ENCODE measurements at regions not wholly inside any gene's neighbourhood (a gene's known extent, or its start where the extent isn't known, plus 50 kb on each side); places are given as distances from the start of the nearest gene placed in this dataset.
"Not testable (repeated sequence)": the region's sequence is repeated elsewhere in the genome, so short reads cannot be mapped to it uniquely, and the experiment has no call there.

- H3K79me2 ChIP-seq = no peaks in the 10 kb centered on the region
Measured at GRCh38 chr7:49703337-49703736, 70.1 kb upstream of the VWC2 start.

GRCh38 chr7:49703881-49704280 lies 69.6 kb upstream of the VWC2 start:
- Histone ChIP-seq H3K4me1 (no peaks in the 10 kb centered on the region), H3K27me3 (ENCODE audit: control insufficient read depth, insufficient read depth, low read length) (no peaks in the 10 kb centered on the region), H3K36me3 (ENCODE audit: control insufficient read depth, insufficient read depth, low read length) (no peaks in the 10 kb centered on the region), H3K9ac (no peak overlapping the region), H3K9me3 (ENCODE audit: control insufficient read depth, low read length) (no peaks in the 10 kb centered on the region), H3K4me3 (ENCODE audit: low read depth, low read length) (no peak overlapping the region), H3K79me2 (no peaks in the 10 kb centered on the region), H2AFZ (no peak overlapping the region), H3K4me2 (ENCODE audit: low read length) (no peak overlapping the region), H3K27ac (no peak overlapping the region)
- TF ChIP-seq CTCF (IDR thresholded peaks at IDR 0.05) = no peak

More at GRCh38 chr7:49703337-49703736, 70.1 kb upstream of the VWC2 start:
- no peak overlapping the region for H3K27ac ChIP-seq
- H3K9me3 ChIP-seq (ENCODE audit: control insufficient read depth, low read length) = no peaks in the 10 kb centered on the region
- H2AFZ ChIP-seq = no peak overlapping the region
- no peaks in the 10 kb centered on the region for H3K4me1 ChIP-seq
- no peaks in the 10 kb centered on the region for H3K36me3 ChIP-seq (ENCODE audit: control insufficient read depth, insufficient read depth, low read length)
- no peaks in the 10 kb centered on the region for H3K27me3 ChIP-seq (ENCODE audit: control insufficient read depth, insufficient read depth, low read length)
- H3K9ac ChIP-seq = no peak overlapping the region
- H3K4me2 ChIP-seq (ENCODE audit: low read length) = no peak overlapping the region
- H3K4me3 ChIP-seq (ENCODE audit: low read depth, low read length) = no peak overlapping the region
- no peak for TF ChIP-seq CTCF (IDR thresholded peaks at IDR 0.05)

- no peak overlapping the region for H3K9ac ChIP-seq
- no peaks in the 10 kb centered on the region for H3K9me3 ChIP-seq (ENCODE audit: control insufficient read depth, low read length)
- no peak for TF ChIP-seq CTCF (IDR thresholded peaks at IDR 0.05)
- no peak overlapping the region for H2AFZ ChIP-seq
- no peak overlapping the region for H3K27ac ChIP-seq
- no peaks in the 10 kb centered on the region for H3K27me3 ChIP-seq (ENCODE audit: control insufficient read depth, insufficient read depth, low read length)
- H3K4me3 ChIP-seq (ENCODE audit: low read depth, low read length) = no peak overlapping the region
- H3K4me1 ChIP-seq = no peaks in the 10 kb centered on the region
- no peaks in the 10 kb centered on the region for H3K36me3 ChIP-seq (ENCODE audit: control insufficient read depth, insufficient read depth, low read length)
- H3K79me2 ChIP-seq = no peaks in the 10 kb centered on the region
- H3K4me2 ChIP-seq (ENCODE audit: low read length) = no peak overlapping the region
Measured at GRCh38 chr7:49706106-49706505, 67.3 kb upstream of the VWC2 start.

GRCh38 chr7:49707891-49708290 lies 65.5 kb upstream of the VWC2 start:
- no peaks in the 10 kb centered on the region for H3K79me2 ChIP-seq
- no peak overlapping the region for H3K27ac ChIP-seq
- H3K4me2 ChIP-seq (ENCODE audit: low read length) = no peak overlapping the region
- H2AFZ ChIP-seq = no peak overlapping the region
- H3K4me1 ChIP-seq = no peaks in the 10 kb centered on the region
- H3K27me3 ChIP-seq (ENCODE audit: control insufficient read depth, insufficient read depth, low read length) = no peaks in the 10 kb centered on the region
- H3K4me3 ChIP-seq (ENCODE audit: low read depth, low read length) = no peak overlapping the region
- no peaks in the 10 kb centered on the region for H3K9me3 ChIP-seq (ENCODE audit: control insufficient read depth, low read length)
- H3K9ac ChIP-seq = no peak overlapping the region
- no peak for TF ChIP-seq CTCF (IDR thresholded peaks at IDR 0.05)
- H3K36me3 ChIP-seq (ENCODE audit: control insufficient read depth, insufficient read depth, low read length) = no peaks in the 10 kb centered on the region

- Histone ChIP-seq H3K9me3 (ENCODE audit: control insufficient read depth, low read length) (no peaks in the 10 kb centered on the region), H3K4me3 (ENCODE audit: low read depth, low read length) (no peak overlapping the region), H3K79me2 (no peaks in the 10 kb centered on the region), H2AFZ (no peak overlapping the region), H3K4me1 (no peaks in the 10 kb centered on the region), H3K27me3 (ENCODE audit: control insufficient read depth, insufficient read depth, low read length) (no peaks in the 10 kb centered on the region), H3K27ac (no peak overlapping the region), H3K4me2 (ENCODE audit: low read length) (no peak overlapping the region), H3K9ac (no peak overlapping the region), H3K36me3 (ENCODE audit: control insufficient read depth, insufficient read depth, low read length) (no peaks in the 10 kb centered on the region)
- TF ChIP-seq CTCF (IDR thresholded peaks at IDR 0.05) = no peak
Measured at GRCh38 chr7:49708590-49708989, 64.8 kb upstream of the VWC2 start.

GRCh38 chr7:49711072-49711723 lies 62.2 kb upstream of the VWC2 start:
- not testable (repeated sequence) for H3K79me2 ChIP-seq, H2AFZ ChIP-seq

More at GRCh38 chr7:49711072-49711723, 62.2 kb upstream of the VWC2 start:
- H3K36me3 ChIP-seq (ENCODE audit: control insufficient read depth, insufficient read depth, low read length); H3K9me3 ChIP-seq (ENCODE audit: control insufficient read depth, low read length); H3K27ac ChIP-seq; H3K4me1 ChIP-seq; H3K27me3 ChIP-seq (ENCODE audit: control insufficient read depth, insufficient read depth, low read length); H3K4me2 ChIP-seq (ENCODE audit: low read length); H3K4me3 ChIP-seq (ENCODE audit: low read depth, low read length); H3K9ac ChIP-seq: not testable (repeated sequence)
